HUES48 (cell line): ENCODE measurements at regions not wholly inside any gene's neighbourhood (a gene's known extent, or its start where the extent isn't known, plus 50 kb on each side); places are given as distances from the start of the nearest gene placed in this dataset.

Experiments used
- H3K27ac ChIP-seq: one replicate; pipeline ENCODE4 v1.7.0; 2013; ENCODE audit warnings: low read depth, low read length, inconsistent platforms
- H3K27me3 ChIP-seq: 2 replicates; pipeline ENCODE4 v1.6.1; 2013; ENCODE audit warnings: mild to moderate bottlenecking, low read length; ENCODE audit not compliant: control insufficient read depth, insufficient read depth
- H3K36me3 ChIP-seq: 2 replicates; pipeline ENCODE4 v1.6.1; 2013; ENCODE audit warnings: low read length; ENCODE audit not compliant: control insufficient read depth, insufficient read depth
- H3K4me1 ChIP-seq: 2 replicates; pipeline ENCODE4 v1.6.1; 2013; ENCODE audit warnings: mild to moderate bottlenecking, low read length; ENCODE audit not compliant: control insufficient read depth, insufficient read depth
- H3K4me3 ChIP-seq: 2 replicates; pipeline ENCODE4 v1.5.1; 2013; ENCODE audit warnings: mild to moderate bottlenecking, low read depth, low read length
- H3K9ac ChIP-seq: 2 replicates; pipeline ENCODE4 v1.6.1; 2013; ENCODE audit warnings: mild to moderate bottlenecking, low read depth, low read length, moderate library complexity
- H3K9me3 ChIP-seq: 2 replicates; pipeline ENCODE4 v1.6.1; 2013; ENCODE audit warnings: low read length; ENCODE audit not compliant: control insufficient read depth, insufficient read depth

DNA sequence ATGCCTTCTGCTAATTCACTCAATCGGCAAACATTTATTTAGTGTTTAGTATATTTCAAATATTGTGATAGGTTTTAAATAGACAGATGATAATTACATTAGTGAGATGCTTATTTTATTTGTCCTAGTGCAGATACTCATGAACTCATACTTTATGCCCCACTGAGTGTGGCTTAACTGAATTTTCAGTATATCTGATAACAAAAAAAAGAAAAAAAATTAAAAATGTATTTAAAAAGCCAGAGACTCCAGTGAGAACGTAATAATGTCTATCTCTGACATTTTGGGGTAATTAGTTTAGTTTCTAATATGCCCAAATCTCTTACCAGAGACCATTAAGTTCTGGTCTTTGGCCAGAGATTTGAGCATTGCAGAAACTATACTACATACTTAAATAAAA, 332.6 kb upstream of the CHORDC1 start:
- no peaks in the 10 kb centered on the region for H3K27me3 ChIP-seq
- H3K9me3 ChIP-seq: no peaks in the 10 kb centered on the region
- H3K4me3 ChIP-seq: no peak overlapping the region
- no peak overlapping the region for H3K27ac ChIP-seq
- H3K4me1 ChIP-seq: no peaks in the 10 kb centered on the region
- H3K9ac ChIP-seq: no peak overlapping the region
- no peaks in the 10 kb centered on the region for H3K36me3 ChIP-seq

- Histone ChIP-seq H3K27ac (no peak overlapping the region), H3K9ac (no peak overlapping the region), H3K4me1 (no peaks in the 10 kb centered on the region), H3K9me3 (no peaks in the 10 kb centered on the region), H3K36me3 (no peaks in the 10 kb centered on the region), H3K27me3 (no peaks in the 10 kb centered on the region), H3K4me3 (no peak overlapping the region)
Observed at GRCh38 chr11:90542092-90542491, 319.2 kb upstream of the CHORDC1 start.

GRCh38 chr11:90536301-90536700, 313.5 kb upstream of the CHORDC1 start:
- H3K4me1 ChIP-seq: 0 out of 2 replicates have a peak, but pooled peaks cover 10% of the 10 kb centered on the region
- H3K27ac ChIP-seq: no peak overlapping the region
- no peak overlapping the region for H3K9ac ChIP-seq
- H3K36me3 ChIP-seq: no peaks in the 10 kb centered on the region
- H3K27me3 ChIP-seq: no peaks in the 10 kb centered on the region
- no peaks in the 10 kb centered on the region for H3K9me3 ChIP-seq
- no peak overlapping the region for H3K4me3 ChIP-seq

DNA sequence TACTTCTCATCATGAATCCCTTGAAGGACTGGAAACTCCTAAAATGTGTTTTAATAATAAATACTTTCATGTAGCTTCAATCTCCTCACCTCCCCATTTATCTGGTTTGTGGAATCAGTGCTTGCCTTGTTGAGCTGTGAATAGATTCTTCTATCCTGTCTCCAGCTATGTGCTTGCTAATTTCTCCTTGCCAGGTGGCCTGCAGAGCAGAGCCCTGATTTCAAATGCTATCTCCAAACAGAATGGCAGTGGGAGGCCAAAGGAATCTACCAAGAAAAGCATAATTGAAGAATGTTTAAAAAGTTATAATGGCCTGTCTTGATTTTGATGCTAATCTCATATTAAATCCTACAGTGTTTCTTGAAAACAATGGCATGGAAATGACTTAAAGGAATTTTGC, 309.3 kb upstream of the CHORDC1 start:
- Histone ChIP-seq H3K4me1 (0 out of 2 replicates have a peak, but pooled peaks cover 10% of the 10 kb centered on the region), H3K9me3 (no peaks in the 10 kb centered on the region), H3K36me3 (no peaks in the 10 kb centered on the region), H3K27me3 (no peaks in the 10 kb centered on the region), H3K9ac (no peak overlapping the region), H3K4me3 (no peak overlapping the region), H3K27ac (no peak overlapping the region)

DNA sequence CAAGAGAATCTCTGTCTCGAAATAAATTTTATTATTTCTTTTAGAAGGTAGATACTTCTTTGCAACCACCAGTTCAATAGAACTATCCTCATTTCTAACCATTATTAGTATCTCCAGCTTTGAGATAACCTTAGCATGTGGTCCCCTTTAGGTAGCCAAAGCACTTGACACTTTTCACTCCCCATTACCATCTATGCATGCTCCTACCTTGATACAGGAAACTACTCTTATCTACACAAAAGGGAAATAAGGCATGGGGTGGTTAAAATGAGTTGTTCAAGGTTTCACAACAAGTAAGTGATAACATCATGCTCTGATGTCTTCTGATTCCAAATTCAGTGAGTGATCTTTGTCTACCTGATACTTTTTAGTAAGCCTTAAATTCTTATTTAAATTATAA, 308.2 kb upstream of the CHORDC1 start:
- H3K4me3 ChIP-seq: no peak overlapping the region
- 0 out of 2 replicates have a peak, but pooled peaks cover 10% of the 10 kb centered on the region for H3K4me1 ChIP-seq
- H3K27me3 ChIP-seq: no peaks in the 10 kb centered on the region
- H3K9ac ChIP-seq: no peak overlapping the region
- no peak overlapping the region for H3K27ac ChIP-seq
- H3K36me3 ChIP-seq: no peaks in the 10 kb centered on the region
- no peaks in the 10 kb centered on the region for H3K9me3 ChIP-seq

- Histone ChIP-seq H3K9ac (no peak overlapping the region), H3K27ac (no peak overlapping the region), H3K4me3 (no peak overlapping the region), H3K4me1 (no peaks in the 10 kb centered on the region), H3K36me3 (no peaks in the 10 kb centered on the region), H3K9me3 (no peaks in the 10 kb centered on the region), H3K27me3 (no peaks in the 10 kb centered on the region)
Observed at GRCh38 chr11:90525962-90526361, 303.1 kb upstream of the CHORDC1 start.

DNA sequence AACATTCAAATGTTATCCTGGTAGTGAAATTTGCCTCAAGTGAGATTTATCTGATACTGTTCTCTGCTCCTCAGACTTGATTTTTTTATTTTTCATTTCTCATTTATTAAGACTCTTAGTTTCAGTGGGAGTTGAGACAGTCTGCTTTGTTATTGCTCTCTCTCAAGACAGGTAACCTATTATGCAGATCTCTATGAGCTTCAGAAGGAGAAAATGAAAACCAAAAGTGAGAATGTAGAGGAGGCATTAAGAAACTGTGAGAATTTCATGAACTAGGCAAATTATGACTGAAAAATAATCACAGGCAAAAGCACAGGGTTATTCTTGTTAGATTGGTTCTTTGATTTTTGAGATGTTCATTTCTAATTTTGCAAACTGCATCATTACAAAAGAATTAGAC, 290.0 kb upstream of the CHORDC1 start:
- Histone ChIP-seq H3K4me1 (no peaks in the 10 kb centered on the region; the same call in 1 of the 2 replicates), H3K9me3 (no peaks in the 10 kb centered on the region), H3K9ac (no peak overlapping the region), H3K36me3 (no peaks in the 10 kb centered on the region), H3K27me3 (no peaks in the 10 kb centered on the region), H3K27ac (no peak overlapping the region), H3K4me3 (no peak overlapping the region)

DNA sequence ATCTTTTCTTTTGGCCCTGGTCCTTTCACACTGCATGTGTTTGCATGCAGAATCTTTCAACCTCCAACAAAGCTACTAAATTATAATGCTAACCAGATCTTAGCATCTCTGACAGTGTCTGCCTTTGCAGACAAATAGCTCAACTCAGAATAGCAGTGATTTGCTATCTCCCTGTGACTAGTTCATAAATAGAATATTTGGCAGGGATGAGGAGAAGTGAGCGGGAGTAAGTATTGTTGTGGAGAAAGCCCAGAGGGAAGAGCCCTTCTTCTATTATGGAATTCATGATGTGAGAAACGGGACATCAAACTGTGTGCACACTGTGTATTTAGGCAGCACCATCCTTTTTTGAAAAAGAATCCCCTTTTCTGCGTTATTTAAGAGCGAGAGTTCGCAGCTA, 288.0 kb upstream of the CHORDC1 start:
- Histone ChIP-seq H3K9me3 (no peaks in the 10 kb centered on the region), H3K27me3 (no peaks in the 10 kb centered on the region), H3K4me3 (no peak overlapping the region), H3K36me3 (no peaks in the 10 kb centered on the region), H3K9ac (no peak overlapping the region), H3K27ac (no peak overlapping the region), H3K4me1 (peaks cover 8% of the 10 kb centered on the region)

DNA sequence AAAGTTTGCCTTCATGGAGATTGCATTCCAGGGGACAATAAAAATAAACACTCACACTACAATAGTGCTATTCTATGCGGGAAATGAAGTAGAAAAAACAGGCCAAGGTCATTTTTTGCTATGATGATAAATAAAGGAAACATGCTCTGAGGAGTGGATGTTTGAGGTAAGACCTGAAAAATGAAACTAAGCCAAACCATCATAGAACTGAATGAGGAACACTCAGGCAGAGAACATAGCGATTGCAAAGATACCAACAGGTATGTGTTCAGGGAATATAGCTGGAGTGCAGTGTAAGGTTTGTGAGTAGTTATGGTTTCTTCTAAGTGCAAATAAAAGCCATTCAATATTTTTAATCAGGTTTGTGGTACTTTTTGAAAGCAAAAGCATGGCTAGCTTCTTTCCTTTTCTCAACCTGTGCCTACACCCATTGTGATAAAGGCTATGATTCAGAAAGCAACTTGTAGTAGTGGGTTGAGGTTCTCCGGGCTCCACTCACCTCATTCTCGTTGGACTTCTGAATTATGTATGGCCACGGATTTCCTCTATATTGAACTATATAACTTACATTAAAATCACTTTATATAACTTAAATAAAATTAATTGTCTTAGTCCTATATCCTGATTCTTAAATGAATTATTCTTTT, 278.2 kb upstream of the CHORDC1 start:
- no peaks in the 10 kb centered on the region for H3K36me3 ChIP-seq
- no peaks in the 10 kb centered on the region for H3K27me3 ChIP-seq
- H3K4me3 ChIP-seq: no peak overlapping the region
- H3K9me3 ChIP-seq: 0 out of 2 replicates have a peak, but pooled peaks cover 4% of the 10 kb centered on the region
- H3K4me1 ChIP-seq: no peaks in the 10 kb centered on the region
- H3K27ac ChIP-seq: no peak overlapping the region
- H3K9ac ChIP-seq: no peak overlapping the region

- H3K9me3 ChIP-seq: 0 out of 2 replicates have a peak, but pooled peaks cover 4% of the 10 kb centered on the region
Observed at GRCh38 chr11:90496722-90497121, 273.9 kb upstream of the CHORDC1 start.

GRCh38 chr11:90493379-90493778, 270.5 kb upstream of the CHORDC1 start:
- Histone ChIP-seq H3K4me3 (no peak overlapping the region), H3K27ac (no peak overlapping the region), H3K27me3 (no peaks in the 10 kb centered on the region), H3K36me3 (no peaks in the 10 kb centered on the region), H3K9ac (no peak overlapping the region), H3K9me3 (0 out of 2 replicates have a peak, but pooled peaks cover 4% of the 10 kb centered on the region), H3K4me1 (no peaks in the 10 kb centered on the region)

More at GRCh38 chr11:90496722-90497121, 273.9 kb upstream of the CHORDC1 start:
- no peaks in the 10 kb centered on the region for H3K36me3 ChIP-seq
- H3K9ac ChIP-seq: no peak overlapping the region
- H3K27me3 ChIP-seq: no peaks in the 10 kb centered on the region
- no peak overlapping the region for H3K27ac ChIP-seq
- no peak overlapping the region for H3K4me3 ChIP-seq
- H3K4me1 ChIP-seq: no peaks in the 10 kb centered on the region
